ENCODE measurements at regions not wholly inside any gene's neighbourhood (a gene's known extent, or its start where the extent isn't known, plus 50 kb on each side); places are given as distances from the start of the nearest gene placed in this dataset.

DNA sequence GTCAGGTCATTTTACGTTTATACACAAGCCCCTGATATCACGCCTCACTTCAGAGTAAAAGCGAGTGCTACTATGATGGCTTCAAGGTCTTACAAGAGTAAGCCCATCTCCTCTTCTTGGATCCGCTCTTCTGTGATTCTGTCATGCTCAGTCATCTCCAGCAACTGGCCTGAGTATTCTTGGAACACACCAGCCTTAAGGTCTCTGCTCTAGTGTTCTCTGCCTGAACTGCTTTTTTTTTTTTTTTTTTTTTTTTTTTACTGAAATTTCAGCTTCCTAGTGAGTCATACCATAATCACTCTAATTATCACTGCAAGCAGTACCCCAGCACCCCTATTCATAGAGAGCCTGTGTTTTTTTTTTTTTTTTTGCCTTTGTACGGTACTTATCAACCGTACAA, 1228.9 kb downstream of the CNTNAP5 start:
- H3K27me3 ChIP-seq (ENCODE audit: control insufficient read depth in 4 of 4, insufficient read depth in 4 of 4, low read length in 3 of 4), result no peaks in the 10 kb centered on the region
- DNase-seq (ENCODE audit: low spot score), result no peak
- TF ChIP-seq, protein P1, sequence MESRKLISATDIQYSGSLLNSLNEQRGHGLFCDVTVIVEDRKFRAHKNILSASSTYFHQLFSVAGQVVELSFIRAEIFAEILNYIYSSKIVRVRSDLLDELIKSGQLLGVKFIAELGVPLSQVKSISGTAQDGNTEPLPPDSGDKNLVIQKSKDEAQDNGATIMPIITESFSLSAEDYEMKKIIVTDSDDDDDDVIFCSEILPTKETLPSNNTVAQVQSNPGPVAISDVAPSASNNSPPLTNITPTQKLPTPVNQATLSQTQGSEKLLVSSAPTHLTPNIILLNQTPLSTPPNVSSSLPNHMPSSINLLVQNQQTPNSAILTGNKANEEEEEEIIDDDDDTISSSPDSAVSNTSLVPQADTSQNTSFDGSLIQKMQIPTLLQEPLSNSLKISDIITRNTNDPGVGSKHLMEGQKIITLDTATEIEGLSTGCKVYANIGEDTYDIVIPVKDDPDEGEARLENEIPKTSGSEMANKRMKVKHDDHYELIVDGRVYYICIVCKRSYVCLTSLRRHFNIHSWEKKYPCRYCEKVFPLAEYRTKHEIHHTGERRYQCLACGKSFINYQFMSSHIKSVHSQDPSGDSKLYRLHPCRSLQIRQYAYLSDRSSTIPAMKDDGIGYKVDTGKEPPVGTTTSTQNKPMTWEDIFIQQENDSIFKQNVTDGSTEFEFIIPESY (IDR thresholded peaks at IDR 0.05), result no peak
- no peak for TF ChIP-seq TAF1 (conservative IDR thresholded peaks at IDR 0.05)
- TF ChIP-seq HNF4G (IDR thresholded peaks at IDR 0.05), result no peak
- TF ChIP-seq RXRA (IDR thresholded peaks at IDR 0.05), result no peak
- TF ChIP-seq GABPA (IDR thresholded peaks at IDR 0.05 in 1 of 2, conservative IDR thresholded peaks at IDR 0.05 in 1 of 2), result no peak
- no peak for TF ChIP-seq RAD21 (IDR thresholded peaks at IDR 0.05)
- TF ChIP-seq, protein P2, sequence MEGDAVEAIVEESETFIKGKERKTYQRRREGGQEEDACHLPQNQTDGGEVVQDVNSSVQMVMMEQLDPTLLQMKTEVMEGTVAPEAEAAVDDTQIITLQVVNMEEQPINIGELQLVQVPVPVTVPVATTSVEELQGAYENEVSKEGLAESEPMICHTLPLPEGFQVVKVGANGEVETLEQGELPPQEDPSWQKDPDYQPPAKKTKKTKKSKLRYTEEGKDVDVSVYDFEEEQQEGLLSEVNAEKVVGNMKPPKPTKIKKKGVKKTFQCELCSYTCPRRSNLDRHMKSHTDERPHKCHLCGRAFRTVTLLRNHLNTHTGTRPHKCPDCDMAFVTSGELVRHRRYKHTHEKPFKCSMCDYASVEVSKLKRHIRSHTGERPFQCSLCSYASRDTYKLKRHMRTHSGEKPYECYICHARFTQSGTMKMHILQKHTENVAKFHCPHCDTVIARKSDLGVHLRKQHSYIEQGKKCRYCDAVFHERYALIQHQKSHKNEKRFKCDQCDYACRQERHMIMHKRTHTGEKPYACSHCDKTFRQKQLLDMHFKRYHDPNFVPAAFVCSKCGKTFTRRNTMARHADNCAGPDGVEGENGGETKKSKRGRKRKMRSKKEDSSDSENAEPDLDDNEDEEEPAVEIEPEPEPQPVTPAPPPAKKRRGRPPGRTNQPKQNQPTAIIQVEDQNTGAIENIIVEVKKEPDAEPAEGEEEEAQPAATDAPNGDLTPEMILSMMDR (IDR thresholded peaks at IDR 0.05; ENCODE audit: low read depth, low read length, missing input control), result no peak
- TF ChIP-seq, protein P3, sequence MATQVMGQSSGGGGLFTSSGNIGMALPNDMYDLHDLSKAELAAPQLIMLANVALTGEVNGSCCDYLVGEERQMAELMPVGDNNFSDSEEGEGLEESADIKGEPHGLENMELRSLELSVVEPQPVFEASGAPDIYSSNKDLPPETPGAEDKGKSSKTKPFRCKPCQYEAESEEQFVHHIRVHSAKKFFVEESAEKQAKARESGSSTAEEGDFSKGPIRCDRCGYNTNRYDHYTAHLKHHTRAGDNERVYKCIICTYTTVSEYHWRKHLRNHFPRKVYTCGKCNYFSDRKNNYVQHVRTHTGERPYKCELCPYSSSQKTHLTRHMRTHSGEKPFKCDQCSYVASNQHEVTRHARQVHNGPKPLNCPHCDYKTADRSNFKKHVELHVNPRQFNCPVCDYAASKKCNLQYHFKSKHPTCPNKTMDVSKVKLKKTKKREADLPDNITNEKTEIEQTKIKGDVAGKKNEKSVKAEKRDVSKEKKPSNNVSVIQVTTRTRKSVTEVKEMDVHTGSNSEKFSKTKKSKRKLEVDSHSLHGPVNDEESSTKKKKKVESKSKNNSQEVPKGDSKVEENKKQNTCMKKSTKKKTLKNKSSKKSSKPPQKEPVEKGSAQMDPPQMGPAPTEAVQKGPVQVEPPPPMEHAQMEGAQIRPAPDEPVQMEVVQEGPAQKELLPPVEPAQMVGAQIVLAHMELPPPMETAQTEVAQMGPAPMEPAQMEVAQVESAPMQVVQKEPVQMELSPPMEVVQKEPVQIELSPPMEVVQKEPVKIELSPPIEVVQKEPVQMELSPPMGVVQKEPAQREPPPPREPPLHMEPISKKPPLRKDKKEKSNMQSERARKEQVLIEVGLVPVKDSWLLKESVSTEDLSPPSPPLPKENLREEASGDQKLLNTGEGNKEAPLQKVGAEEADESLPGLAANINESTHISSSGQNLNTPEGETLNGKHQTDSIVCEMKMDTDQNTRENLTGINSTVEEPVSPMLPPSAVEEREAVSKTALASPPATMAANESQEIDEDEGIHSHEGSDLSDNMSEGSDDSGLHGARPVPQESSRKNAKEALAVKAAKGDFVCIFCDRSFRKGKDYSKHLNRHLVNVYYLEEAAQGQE (IDR thresholded peaks at IDR 0.05), result no peak
- TF ChIP-seq EGR1 (IDR thresholded peaks at IDR 0.05; ENCODE audit: low read depth in 2 of 2), result no peak
- TF ChIP-seq, protein P4, sequence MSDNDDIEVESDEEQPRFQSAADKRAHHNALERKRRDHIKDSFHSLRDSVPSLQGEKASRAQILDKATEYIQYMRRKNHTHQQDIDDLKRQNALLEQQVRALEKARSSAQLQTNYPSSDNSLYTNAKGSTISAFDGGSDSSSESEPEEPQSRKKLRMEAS (IDR thresholded peaks at IDR 0.05), result no peak
- TF ChIP-seq, protein P5, sequence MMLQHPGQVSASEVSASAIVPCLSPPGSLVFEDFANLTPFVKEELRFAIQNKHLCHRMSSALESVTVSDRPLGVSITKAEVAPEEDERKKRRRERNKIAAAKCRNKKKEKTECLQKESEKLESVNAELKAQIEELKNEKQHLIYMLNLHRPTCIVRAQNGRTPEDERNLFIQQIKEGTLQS (IDR thresholded peaks at IDR 0.05), result no peak
- no peak for TF ChIP-seq JUND (IDR thresholded peaks at IDR 0.05)
- no peak for TF ChIP-seq YY1 (IDR thresholded peaks at IDR 0.05)
- no peak for TF ChIP-seq FOXA2 (IDR thresholded peaks at IDR 0.05)
- TF ChIP-seq HNF4A (conservative IDR thresholded peaks at IDR 0.05), result no peak
- TF ChIP-seq SP1 (IDR thresholded peaks at IDR 0.05), result no peak
- no peak for TF ChIP-seq FOXA1 (IDR thresholded peaks at IDR 0.05)
- TF ChIP-seq NR2F2 (IDR thresholded peaks at IDR 0.05), result no peak
- no peak overlapping the region for H3K9ac ChIP-seq (ENCODE audit: low read depth in 1 of 2, low read length in 2 of 2)
- H3K4me3 ChIP-seq (ENCODE audit: low read depth in 1 of 3, low read length in 3 of 3), result no peak overlapping the region
- no peaks in the 10 kb centered on the region for H3K9me3 ChIP-seq (ENCODE audit: control insufficient read depth in 4 of 4, low read length in 3 of 4)
- 89% methylated on average over 6 of the region's 6 CpGs for WGBS
- no peak overlapping the region for H3K27ac ChIP-seq (ENCODE audit: low read depth in 1 of 2, low read length in 2 of 2)
- H3K4me1 ChIP-seq (ENCODE audit: control insufficient read depth in 4 of 4, insufficient read depth in 4 of 4, low read length in 3 of 4), result no peaks in the 10 kb centered on the region
- no peaks in the 10 kb centered on the region for H3K36me3 ChIP-seq (ENCODE audit: control insufficient read depth in 4 of 4, insufficient read depth in 3 of 4, low read depth in 1 of 4, low read length in 3 of 4)
